ENCODE measurements at regions not wholly inside any gene's neighbourhood (a gene's known extent, or its start where the extent isn't known, plus 50 kb on each side); places are given as distances from the start of the nearest gene placed in this dataset.

GRCh38 chr6:105795913-105796517, 290.1 kb upstream of the PRDM1 start:
- TF ChIP-seq CTCF (conservative IDR thresholded peaks at IDR 0.05; ENCODE audit: low read length) (no peak), EZH2phosphoT487 (IDR thresholded peaks at IDR 0.05; ENCODE audit: borderline replicate concordance, low read depth, low read length) (no peak)

All from OCI-LY7 (cell line).